ENCODE measurements at regions not wholly inside any gene's neighbourhood (a gene's known extent, or its start where the extent isn't known, plus 50 kb on each side); places are given as distances from the start of the nearest gene placed in this dataset.

DNA sequence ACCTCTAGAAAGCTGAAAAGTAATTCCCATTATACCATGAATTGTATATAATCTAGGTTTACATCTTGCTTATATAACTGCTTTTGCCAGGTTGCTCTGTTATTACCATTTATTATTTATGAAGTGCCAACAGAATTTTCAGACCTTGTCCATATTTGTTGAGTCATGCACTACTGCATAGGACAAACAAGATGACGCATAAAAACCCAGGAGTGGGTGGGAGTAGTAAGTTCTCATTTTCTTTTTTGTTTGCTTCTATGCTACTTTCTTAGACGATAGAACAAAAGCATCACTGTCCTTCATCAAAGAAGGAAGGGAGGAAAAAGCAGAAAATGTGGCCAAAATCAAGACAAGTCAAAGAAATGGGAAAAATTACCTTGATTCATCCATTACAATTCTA is 119.0 kb upstream of the RASSF8 start:
- no peak for DNase-seq

DNA sequence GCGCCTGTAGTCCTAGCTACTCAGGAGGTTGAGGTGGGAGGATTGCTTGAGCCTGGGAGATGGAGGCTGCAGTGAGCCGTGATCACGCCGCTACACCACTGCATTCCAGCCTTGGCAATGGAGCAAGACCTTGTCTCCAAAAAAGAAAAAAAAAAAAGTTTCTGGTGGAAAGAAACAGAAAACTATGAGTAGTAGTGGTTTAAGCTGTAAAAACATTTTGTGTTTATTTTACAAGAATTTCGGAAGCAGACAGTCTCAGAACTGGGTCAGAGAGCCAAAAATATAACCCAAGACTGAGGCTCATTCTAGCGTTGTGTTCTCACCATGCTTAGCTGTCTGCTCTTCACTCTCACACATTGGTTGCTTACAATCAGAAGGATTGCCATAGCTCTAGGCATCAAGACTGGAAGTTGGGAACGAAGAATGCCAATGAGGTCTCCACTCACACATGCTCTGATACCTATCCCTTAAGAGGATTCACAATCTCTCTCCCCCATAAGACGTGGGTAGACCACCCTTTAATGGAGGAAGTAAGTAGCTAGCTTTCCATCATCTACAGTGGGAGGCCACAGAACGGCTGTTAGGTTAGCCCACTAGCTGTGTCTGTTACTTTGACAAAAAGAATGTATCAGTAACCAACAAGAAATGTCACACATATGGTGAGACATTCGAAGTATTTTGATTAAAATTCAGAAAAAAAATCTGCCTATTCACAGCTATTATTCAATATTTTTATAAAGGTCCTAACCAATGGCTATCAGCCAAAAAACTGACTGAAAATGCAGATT is 117.6 kb upstream of the RASSF8 start:
- DNase-seq, result no peak

DNA sequence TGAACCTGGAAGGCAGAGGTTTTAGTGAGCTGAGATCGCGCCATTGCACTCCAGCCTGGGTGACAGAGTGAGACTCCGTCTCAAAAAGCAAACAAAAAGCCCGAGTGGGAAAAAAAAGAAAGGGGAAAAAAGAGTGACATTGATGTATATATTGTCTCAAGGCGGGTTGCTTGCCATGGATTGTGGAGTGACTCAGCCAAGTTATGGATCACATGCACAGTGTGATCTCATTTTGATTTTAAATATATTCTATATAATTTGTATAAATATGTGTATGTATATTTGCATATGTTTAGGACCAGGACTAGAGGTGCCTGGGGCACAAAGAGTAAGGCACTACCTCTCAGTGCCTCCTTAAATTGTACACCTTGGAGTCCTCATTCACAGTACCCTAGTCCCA is 116.2 kb upstream of the RASSF8 start:
- no peak for DNase-seq

DNA sequence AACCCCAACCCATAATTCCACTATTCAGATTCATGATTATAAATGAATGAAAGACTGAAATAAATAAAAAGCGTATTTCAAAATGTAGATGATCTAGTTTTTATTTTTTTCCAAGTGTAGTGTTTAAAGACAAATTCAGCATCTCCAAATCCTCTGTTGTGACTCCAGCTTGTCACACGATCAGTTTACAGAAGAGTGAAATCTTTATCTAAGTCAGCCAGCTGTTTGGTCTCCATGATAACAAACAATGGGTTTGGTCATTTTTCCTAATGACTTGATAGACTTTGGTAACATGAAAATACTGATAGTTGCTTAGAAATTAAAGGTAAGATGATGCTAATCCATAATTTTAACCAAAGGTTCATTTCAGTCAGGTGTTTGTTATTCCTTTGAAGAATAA is 114.5 kb upstream of the RASSF8 start:
- DNase-seq, result no peak

DNA sequence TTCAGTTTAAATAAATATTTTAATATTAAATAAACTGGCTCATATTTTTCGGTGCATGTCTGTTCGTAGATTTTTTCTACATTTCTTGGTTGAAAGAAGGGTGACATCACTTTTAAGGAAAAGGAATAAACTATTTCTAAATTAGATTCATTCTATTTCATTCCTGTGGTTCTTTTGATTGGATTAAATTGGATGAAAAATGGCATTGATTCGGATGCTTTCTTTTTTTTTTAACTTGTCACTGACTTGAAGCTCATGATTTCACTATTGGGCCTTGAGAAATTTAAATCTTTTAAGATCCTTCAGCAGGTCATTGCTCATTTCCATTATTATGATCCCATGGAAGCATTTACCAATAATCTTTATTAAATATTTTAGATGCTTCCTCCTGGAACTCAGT is 113.1 kb upstream of the RASSF8 start:
- no peak for DNase-seq

DNA sequence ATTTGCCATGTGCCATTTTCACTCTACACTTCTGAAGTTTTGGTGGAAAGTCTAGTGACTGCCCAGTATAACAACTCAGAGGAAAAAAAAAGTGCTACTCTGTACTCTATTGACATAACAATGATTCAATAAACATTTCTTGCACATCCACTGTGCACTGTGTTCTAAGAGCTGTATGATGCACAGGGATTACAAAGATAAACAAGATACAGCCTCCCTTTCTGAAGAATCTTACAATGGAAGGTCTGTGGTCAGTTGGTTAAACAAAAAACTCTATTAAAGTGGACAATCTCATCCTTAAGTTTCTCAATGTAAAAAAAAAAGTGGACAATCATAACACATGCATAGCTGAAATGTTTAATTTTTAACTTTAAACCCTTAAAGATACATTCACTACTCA is 105.7 kb upstream of the RASSF8 start:
- no peak for DNase-seq

DNA sequence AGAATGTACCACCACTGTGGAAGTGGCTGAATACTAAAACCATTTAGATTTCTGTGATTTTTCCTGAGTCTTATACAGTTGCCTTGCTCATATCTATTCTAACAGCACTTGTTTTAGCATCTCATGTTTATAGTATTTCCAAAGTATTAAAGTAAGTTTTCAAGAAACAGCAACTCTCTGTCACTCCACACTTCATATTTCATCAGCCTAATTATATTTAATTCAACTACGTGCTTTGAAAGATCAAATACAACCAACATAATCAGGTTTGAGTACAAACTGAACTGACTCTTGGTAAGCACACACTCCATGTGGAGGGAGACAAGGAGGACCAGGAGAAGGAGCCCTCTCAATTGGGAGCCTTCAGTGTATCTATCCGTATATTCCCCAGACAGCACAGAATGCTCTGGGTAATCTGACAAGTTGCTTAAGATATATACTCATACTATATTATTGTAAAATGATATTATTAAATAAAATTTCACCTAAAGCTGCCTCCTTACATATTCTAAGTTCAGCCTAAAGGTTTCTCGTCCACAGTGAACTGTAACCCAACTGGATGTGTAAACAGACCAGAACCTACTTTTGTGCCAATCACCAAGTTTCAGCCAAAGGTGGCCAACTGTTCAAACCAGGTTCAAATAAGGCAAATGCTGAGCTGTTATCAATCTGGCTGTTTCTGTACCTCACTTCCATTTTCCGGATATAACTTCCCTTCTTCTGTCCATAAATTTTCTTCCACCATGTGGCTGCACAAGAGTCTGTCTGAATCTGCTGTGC is 105.0 kb upstream of the RASSF8 start:
- DNase-seq, result no peak

DNA sequence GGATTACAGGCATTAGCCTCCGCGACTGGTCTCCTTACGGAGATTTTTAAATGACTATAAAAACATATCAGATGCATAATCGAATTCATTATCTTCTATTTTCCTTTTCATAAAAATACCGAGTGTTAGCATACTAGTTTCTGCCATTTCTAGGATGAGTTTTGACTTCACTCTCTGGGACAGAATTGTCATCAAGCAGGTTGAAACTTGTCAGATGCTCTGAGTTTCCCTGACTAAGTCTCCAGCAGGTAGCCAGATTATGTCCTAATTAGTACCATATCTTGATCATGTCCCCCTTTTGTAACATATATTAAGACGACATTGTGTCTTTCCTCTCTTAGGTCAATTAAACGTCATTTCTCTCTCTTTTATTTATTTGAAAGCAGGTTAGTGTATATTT is 103.5 kb upstream of the RASSF8 start:
- no peak for DNase-seq

DNA sequence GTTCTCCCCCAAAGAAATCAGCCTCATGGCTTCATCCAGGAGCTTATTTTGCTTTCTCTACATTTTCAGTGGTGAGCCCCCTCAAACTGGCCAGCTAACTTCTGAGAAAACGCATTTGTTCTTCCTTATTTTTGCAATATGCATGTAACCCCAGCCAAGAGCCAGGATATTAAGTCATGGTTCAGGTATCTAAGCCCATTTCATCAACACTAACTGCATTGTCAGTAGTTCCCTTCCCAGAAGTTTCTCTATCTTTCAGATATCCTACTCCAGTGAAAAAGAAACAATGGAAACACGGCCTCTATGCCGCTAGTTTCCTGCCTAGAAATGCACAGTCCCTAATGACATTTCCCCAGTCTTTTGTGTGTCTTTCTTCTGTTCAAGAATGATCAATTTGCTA is 102.8 kb upstream of the RASSF8 start:
- DNase-seq, result no peak

DNA sequence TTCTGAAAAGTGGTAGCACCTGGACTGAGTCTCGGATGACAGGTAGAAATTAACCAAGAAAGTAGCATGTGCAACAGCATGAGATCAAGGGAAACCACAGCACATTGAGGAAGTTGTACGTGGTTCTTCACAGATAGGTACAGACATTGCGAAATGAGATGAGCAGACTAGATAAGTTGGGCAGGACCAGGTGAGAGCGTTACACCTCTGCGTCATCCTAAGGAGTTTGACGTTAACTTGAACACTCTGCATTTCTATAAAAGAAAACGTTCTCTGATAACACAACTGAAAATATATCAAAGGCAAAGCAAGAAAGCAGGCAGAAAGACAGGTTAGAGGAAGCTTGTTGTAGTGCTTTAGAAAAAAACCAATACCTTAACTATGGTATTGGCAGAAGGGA is 98.5 kb upstream of the RASSF8 start:
- no peak for DNase-seq

DNA sequence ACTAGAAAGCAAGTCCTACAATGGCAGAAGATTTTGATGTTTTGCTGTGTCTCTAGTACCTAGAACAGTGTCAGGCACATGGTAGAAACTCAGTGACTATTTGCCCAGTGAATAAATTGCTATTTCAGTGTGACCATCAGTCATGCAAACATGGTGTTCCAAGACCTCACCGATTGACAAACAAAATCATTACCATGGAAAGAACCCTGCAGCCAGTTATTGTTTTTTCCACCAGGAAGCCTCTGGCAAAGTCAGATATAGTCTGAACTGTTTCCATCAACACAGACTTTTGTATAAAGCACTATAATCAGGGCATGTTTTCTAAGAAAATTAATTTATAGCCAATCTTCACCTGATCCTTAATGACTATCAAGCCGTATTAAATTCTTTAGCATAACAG is 97.3 kb upstream of the RASSF8 start:
- DNase-seq, result no peak

DNA sequence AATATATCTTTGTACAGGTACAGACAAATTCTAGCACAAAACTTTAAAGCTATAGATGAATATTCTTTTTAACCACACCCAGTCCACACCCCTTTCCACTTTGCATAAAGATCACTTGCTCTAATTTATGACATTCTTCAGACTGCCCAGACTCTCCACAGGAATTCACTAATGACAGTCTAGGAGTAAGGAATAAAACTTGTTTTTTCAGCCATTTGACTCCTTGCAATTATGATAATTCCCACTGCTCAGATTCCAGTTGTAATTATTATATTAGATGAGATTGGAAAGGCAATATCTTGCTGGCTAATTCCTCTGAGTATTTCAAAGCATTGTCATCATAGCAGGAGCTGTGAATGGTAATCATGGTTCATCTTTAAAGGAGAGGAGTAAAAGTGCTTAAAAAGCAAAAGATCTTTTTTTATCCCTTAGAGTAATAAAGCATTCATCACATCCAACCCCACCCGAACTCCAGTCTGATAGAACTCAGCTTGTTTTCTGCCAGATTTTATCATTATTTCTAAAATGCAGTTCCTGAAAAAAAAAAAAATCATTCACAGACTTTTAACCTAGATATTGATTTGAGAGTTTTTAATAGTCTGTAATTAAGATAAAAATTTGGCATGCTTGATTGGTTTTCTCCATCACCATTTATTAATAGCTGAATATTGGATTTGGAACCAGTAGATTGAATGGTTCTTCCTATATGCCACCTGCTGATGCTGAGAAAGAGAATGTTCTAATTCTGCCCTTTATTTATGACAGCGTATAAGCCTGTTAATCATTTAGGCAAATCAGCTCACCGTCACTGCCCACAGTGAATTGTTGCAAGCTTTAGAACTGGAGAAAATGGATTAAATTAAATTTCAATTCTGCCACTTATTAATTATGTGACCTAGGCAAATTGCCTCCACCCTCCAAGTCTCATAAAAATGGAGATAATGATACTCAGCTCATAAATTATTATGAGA is 93.9 kb upstream of the RASSF8 start:
- DNase-seq, result no peak

DNA sequence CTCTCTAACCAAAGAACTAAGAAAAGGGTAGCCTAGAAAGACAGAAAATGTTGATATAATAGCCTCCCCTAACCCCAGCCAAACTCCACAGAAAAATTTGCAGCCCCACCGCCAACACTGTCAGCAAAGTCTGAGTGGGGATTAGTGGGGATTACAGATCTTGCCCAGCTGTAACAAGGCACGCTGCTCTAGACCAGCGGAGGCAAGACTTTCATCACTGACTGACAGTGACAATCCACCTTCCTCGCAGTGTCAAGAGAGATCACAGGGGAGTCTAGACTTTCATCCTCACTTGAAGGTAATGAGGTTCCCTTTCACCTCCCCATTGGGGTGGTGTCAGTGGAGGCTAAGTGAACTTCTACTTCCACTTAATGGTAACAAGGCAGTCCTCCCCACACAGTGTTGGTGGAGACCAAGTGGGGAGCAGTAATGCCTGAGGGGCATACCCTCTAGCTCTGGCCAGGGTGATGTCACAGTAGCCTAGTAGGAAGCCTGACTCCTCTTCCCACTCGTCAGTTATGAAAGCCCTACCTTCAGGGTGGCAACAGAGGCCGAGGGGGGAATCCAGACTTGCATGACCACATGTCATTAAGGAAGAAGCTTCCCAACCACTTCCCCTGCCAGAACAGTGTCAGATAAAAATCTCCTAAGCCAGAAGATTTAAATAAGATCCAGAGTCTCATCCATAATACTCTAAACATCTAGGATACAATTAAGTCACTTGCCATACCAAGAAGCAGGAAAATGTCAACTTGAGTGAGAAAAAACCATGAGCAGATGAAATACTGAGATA is 91.7 kb upstream of the RASSF8 start:
- DNase-seq, result no peak

DNA sequence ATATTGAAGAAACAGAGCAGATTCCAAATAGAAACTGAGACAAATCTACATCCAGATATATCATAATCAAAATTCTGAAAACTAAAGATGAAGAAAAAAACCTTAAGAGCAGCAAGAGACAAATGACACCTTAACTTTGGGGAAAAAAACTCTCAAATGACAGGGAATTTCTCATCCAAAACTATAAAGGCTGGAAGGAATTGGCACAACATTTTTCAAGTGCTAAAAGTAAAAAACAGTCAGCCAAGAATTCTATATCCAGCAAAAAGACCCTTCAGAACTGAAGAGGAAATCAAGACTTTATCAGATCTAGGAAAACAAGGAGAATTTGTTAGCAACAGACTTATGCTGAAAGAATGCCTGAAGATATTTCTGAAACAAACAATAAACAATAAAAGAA is 90.3 kb upstream of the RASSF8 start:
- DNase-seq, result no peak

DNA sequence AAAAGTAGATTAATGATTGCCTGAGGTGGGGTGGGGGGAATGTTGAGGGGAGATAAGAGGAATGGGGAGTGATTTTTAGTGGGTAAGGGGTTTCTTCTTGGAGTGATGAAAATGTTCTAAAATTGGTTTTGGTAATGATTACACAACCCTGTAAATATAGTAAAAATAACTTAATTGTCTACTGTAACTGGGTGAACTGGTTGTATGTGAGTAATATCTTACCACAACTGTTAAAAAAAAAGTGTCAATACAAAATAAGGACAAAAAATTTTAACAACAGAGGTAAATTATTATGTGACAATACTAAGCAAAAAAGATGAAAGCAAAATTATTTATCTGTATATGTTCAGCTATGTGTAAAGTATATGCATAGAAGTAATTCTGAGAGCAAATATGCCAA is 86.3 kb upstream of the RASSF8 start:
- DNase-seq, result no peak

DNA sequence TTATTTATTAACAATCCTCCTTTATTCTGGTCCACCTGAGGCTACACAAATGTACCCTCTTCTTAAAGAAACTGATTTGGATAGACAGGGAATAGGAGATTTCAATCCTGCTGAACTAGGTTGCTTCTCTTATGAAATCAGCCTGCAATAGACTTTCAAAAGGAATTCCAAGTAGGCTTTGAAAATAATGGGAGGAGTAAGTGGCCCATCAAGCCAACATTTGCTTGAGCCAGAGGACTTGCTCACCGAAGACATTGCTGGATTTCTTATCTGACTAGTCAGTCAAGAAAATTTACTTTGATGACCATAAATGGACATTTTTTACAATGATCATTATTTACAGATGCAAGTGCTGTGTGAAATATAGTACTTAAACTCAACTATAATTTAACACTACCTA is 82.8 kb upstream of the RASSF8 start:
- no peak for DNase-seq

DNA sequence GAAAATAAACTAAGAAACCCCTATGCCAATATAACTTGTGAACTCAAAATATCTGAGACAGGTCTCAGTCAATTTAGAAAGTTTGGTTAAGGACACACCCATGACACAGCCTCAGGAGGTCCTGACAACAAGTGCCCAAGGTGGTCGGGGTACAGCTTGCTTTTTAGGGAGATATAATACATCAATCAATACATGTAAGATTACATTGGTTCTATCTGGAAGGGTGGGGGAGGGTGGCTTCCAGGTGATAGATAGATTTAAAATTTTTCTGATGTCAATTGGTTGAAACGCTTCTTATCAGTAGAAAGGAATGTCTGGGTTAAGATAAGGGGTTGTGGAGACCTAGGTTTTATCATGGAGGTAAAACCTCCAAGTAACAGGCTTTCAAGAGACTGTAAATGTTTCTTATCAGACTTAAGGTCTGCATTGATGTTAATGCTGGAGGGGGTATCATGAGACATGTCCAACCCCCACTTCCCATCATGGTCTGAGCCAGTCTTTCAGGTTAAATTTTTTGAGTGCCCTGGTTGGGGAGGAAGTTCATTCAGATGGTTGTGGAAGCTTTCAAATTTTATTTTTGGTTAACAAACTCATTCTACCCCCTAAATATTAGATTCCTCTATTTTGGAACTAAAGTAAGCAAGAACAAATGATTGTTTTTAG is 82.0 kb upstream of the RASSF8 start:
- DNase-seq, result no peak

DNA sequence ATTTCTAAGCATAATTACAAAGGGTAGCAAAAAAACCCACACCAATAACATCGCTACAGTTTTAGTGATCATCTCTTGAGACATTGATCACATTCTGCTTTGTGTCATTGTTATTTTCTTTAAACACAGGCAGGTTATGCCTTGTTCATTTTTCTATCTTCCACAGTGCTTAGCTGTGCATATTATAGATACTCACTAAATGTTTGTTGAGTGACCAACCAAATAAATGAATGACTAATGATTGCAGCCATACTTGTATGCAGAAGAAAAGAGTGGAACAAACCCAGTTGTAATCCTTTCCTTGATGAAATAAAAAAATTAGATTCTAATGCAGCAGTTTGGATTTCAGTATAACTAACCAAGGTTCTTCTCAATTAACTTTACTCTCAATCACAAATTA is 81.0 kb upstream of the RASSF8 start:
- DNase-seq, result no peak

DNA sequence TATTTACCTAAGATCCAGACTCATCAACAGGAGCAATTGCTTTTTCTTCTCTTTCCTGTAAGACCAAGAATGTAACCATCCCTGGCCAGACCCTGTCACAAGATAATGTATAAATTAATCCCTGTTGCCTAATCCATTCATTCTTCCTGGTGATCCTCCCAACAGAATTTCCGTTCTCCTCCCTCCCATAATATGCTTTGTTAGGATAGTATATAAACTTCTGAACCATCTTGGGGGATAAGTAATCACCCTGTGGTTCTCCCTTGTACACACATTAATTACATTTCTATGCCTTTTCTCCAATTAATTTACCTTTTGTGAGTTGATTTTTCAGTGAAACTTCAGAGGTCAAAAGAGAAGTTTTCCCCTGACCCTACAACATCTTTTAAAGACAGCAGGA is 76.2 kb upstream of the RASSF8 start:
- no peak for DNase-seq

DNA sequence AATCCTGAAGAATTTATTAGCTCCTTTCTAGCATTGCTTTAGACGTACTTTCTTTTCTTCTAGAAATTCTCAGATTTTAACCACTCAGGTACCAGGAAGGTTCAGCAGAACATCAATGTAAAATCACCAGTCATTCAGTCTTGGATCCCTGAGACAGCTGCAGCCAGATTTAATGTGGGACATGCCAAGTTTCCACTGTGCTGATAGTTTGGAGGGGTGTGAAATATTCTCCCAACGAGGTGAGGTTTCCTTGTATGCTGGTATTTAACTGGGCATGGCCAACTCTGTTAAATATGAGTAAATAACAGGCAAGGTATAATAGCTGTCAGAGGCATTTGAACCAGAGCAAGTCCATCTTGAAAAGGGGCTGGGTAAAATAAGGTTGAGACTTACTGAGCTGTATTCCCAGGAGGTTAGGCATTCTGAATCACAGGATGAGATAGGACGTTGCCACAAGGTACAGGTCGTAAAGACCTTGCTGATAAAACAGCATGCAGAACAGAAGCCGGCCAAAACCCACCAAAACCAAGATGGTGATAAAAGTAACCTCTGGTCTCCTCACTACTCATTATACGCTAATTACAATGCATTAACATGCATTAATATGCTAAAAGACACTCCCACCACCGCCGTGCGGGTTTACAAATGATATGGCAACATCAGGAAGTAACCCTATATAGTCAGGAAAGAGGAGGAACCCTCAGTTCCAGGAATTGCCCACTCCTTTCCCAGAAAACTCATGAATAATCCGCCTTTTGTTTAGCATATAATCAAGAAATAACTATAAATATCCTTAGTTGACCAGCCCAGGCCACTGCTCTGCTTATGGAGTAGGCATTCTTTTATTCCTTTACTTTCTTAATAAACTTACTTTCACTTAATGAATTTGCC is 75.2 kb upstream of the RASSF8 start:
- no peak for DNase-seq

Data from activated T-cell treated with anti-CD3 and anti-CD28 coated beads, Interleukin-2, amount 50 U/mL, for 48 hours (primary cell).